Kidney epithelial cell (primary cell): ENCODE measurements at regions not wholly inside any gene's neighbourhood (a gene's known extent, or its start where the extent isn't known, plus 50 kb on each side); places are given as distances from the start of the nearest gene placed in this dataset.

ENCODE experiments used
- DNase-seq: peaks from one replicate; pipeline ENCODE4 v3.0.0-alpha.2; 2010; ENCODE audit warnings: low read depth
- H3K27me3 ChIP-seq: 2 replicates; pipeline ENCODE4 v1.6.0; 2011; ENCODE audit warnings: low read length; ENCODE audit not compliant: control insufficient read depth, insufficient read depth
- H3K36me3 ChIP-seq: 2 replicates; pipeline ENCODE4 v1.5.1; 2011; ENCODE audit warnings: low read length; ENCODE audit not compliant: control insufficient read depth, insufficient read depth
- H3K4me3 ChIP-seq: 2 replicates; pipeline ENCODE4 v1.5.1; 2011; ENCODE audit warnings: low read depth, mild to moderate bottlenecking, control low read depth, low read length
- TF ChIP-seq, protein P1 (sequence below): IDR thresholded peaks from 2 replicates; pipeline ENCODE4 v1.5.1; 2011; ENCODE audit warnings: mild to moderate bottlenecking, moderate library complexity, low read length, control low read depth, inconsistent platforms; ENCODE audit not compliant: insufficient read depth, poor library complexity, severe bottlenecking

DNA sequence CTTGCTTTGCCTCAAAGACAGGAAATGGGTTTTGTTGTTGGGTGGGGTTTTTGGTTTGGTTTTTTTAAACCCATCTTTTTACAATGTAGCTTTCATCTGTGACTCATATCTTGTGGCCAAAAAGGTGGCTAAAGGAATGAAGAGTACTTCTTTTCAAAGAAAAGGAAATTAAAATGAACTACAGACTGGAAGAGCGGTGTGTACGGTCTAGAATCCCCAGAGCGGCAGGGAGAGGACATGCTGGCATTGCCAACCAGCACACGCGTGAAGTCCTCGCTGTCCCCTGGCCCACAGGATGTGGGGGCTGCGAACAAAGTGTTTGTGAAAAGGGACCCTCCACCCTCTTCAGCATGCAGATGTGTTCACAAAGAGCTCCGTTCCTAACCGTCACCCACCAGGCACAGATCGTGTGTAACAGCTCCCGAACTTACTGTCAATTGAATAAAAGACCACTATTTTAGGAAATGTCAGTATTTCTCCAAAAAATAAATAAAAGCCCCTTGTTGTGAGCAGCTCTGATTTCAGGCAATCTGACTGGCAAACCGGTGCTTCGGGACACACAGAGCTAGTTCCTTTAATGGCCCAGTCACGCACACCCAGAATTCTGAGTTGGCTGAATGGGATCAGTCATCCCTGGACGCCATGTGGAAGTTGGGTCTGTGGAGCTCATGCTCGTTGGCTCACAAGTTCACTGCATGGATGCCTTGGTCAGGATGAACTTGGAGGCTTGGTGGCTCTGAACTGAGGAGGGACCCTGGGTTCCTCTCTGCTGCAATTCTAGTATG, 602.9 kb downstream of the NPHP4 start:
- Histone ChIP-seq H3K4me3 (no peak overlapping the region), H3K27me3 (no peaks in the 10 kb centered on the region), H3K36me3 (no peaks in the 10 kb centered on the region)
- TF ChIP-seq, protein P1, sequence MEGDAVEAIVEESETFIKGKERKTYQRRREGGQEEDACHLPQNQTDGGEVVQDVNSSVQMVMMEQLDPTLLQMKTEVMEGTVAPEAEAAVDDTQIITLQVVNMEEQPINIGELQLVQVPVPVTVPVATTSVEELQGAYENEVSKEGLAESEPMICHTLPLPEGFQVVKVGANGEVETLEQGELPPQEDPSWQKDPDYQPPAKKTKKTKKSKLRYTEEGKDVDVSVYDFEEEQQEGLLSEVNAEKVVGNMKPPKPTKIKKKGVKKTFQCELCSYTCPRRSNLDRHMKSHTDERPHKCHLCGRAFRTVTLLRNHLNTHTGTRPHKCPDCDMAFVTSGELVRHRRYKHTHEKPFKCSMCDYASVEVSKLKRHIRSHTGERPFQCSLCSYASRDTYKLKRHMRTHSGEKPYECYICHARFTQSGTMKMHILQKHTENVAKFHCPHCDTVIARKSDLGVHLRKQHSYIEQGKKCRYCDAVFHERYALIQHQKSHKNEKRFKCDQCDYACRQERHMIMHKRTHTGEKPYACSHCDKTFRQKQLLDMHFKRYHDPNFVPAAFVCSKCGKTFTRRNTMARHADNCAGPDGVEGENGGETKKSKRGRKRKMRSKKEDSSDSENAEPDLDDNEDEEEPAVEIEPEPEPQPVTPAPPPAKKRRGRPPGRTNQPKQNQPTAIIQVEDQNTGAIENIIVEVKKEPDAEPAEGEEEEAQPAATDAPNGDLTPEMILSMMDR = no peak
- no peak for DNase-seq

DNA sequence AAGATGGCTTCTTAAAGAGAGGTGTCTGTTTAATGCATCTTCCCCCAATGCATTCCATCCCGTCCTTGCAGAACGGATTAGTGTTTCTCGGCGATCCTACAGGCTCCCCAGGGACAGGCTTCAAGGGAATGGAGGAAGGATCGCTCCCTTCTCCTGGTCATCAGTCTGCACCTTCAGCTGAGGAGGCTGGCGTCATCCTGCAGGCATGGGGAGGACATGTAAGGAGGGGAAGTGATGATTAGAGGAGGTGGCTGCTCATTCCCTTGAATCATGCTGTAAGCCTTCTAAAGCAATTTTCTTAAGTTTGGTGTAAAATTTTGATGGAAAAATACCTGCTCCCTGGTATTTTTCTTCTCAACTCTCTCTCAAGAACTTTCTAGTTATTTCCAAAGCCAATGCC, 603.6 kb downstream of the NPHP4 start:
- Histone ChIP-seq H3K27me3 (no peaks in the 10 kb centered on the region), H3K36me3 (no peaks in the 10 kb centered on the region), H3K4me3 (no peak overlapping the region)
- TF ChIP-seq, protein P1 = no peak
- DNase-seq = no peak

DNA sequence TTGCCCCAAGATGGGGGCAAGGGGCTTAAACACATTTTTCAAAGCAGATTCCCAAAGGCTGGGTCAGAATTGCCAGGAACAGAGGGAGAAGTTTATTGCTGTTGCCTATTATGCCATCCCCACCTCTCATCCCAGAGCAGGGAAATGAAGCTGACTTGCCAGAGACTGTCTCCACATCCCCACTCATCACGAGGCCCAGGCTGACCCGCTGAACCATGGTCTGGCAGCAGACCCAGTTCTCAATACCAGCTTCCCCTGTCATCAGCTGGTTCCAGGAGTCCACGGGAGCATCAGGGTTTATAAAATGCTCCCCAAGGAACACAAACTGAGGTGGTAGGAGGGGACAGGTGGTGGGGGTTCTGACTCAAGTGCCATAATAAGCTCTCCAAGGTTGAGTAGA, 605.9 kb downstream of the NPHP4 start:
- TF ChIP-seq, protein P1 = no peak
- Histone ChIP-seq H3K4me3 (no peak overlapping the region), H3K27me3 (no peaks in the 10 kb centered on the region), H3K36me3 (no peaks in the 10 kb centered on the region)
- no peak for DNase-seq

DNA sequence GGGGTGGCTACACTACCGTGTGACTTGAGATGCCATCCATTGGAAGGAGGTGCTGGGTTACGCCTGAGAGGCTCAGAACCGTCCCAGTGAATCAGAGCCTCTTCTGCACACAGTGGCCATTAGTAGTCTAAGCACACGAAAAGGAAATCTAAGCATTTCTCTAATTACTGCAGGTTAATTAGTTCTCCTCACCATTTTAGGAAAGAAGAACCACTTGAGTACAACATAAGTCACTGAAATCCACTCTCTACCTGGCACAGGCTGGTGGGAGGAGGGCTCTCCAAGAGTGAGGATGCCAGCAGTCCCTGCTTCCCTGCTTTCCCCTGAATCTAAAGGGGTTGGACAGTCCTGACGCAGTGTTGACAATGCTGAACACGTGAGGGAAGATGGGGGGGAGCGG, 606.3 kb downstream of the NPHP4 start:
- H3K4me3 ChIP-seq = no peak overlapping the region
- TF ChIP-seq, protein P1 = no peak
- no peaks in the 10 kb centered on the region for H3K36me3 ChIP-seq
- no peak for DNase-seq
- no peaks in the 10 kb centered on the region for H3K27me3 ChIP-seq

DNA sequence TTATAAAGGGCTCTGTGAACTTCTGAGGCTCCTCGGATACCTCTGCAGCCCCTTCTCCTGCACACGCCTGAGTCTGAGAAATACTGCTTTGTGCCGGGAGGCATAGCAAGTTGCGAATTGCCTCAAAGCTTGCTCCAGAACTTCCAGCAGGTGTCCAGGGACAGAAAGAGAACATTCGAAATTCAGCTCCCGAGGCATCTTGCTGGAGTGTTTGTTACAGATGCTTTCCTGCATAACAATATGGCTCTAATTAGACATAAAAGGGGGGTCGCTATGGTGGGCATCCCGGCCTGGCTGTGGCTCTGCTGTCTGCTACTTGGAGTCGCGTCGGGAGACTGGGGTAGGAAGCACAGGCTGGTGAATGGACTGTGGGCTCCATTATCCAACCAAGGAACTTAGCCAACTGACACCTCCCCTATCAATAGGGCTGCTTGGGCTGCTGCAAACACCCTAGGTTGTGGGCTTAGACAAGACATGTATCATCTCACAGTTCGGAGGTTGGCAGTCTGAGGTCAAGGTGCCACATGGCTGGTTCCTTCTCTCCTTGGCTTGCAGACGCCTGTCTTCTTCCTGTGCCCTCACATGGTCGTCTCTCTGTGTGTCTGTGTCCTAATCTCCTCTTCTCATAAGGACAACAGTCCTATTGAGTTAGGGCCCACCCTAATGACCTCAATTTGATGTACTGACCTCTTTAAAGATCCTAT, 607.0 kb downstream of the NPHP4 start:
- TF ChIP-seq, protein P1 = no peak

More for the DNA sequence above, 607.0 kb downstream of the NPHP4 start:
- DNase-seq = no peak
- H3K4me3 ChIP-seq = no peak overlapping the region
- H3K27me3 ChIP-seq = no peaks in the 10 kb centered on the region
- H3K36me3 ChIP-seq = no peaks in the 10 kb centered on the region
